ENCODE measurements at regions not wholly inside any gene's neighbourhood (a gene's known extent, or its start where the extent isn't known, plus 50 kb on each side); places are given as distances from the start of the nearest gene placed in this dataset.
"Not testable (repeated sequence)": the region's sequence is repeated elsewhere in the genome, so short reads cannot be mapped to it uniquely, and the experiment has no call there.

DNA sequence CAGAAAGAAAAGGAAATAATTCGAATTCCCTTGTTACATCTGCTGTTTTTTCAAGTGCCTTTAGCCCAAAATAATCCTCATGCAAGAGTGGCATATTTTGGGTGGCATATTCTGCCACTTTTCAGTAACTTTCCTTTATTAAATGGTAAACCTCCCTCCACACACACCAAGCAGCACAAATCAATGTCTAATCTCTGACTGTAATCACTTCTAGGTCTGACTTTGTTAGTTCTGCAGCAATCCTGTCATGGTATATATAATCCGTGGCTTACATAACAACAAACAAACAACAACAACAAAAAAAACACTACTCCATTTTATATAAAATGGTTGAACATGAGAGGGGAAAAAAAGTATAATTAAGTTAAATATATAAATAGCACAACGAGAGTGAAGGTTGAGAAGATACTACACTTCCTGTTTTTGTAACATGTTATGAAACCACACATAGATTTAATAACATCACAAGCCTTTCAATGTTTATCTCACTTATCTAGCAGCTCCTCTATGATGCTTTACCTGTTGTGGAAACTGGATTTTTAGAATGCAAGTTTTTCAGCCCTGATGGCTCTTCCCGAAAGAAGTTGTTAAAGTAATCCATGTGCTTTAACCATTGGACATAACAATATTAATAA is 715.4 kb downstream of the GRXCR1 start:
- no peak for DNase-seq (ENCODE audit: low read depth in 2 of 2)

- no peak for DNase-seq (ENCODE audit: low read depth in 2 of 2)
Measured at GRCh38 chr4:43619219-43619618, 726.7 kb downstream of the GRXCR1 start.

- DNase-seq (ENCODE audit: low read depth in 2 of 2): not testable (repeated sequence)
Measured at GRCh38 chr4:43637893-43638292, 745.4 kb downstream of the GRXCR1 start.

DNA sequence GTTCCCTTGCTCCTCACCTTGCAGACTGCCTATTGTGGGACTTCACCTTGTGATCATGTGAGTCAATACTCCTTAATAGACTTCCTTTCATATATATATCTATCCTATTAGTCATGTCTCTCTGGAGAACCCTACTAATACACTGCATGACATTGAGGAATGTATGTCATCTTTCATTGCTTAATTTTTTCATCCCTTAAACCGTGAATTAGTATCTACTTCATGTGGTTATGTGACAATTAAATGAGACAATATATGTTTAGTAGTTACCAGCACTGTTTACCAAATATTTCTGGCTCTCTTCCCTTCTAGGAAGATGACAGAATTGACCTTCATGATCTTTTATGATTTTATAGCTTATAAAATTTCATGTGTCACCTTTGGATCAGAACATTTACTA is 759.5 kb downstream of the GRXCR1 start:
- no peak for DNase-seq (ENCODE audit: low read depth in 2 of 2)

DNA sequence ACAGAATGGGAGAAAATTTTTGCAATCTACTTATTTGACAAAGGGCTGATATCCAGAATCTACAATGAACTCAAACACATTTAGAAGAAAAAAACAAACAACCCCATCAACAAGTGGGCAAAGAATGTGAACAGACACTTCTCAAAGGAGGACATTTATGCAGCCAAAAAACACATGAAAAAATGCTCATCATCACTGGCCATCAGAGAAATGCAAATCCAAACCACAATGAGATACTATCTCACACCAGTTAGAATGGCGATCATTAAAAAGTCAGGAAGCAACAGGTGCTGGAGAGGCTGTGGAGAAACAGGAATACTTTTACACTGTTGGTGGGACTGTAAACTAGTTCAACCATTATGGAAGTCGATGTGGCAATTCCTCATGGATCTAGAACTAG is 767.0 kb downstream of the GRXCR1 start:
- not testable (repeated sequence) for DNase-seq (ENCODE audit: low read depth in 2 of 2)

GRCh38 chr4:43672265-43672885 is 776.2 kb downstream of the KCTD8 start:
- DNase-seq (ENCODE audit: low read depth in 2 of 2): not testable (repeated sequence)

GRCh38 chr4:43680421-43680820 is 768.2 kb downstream of the KCTD8 start:
- no peak for DNase-seq (ENCODE audit: low read depth in 2 of 2)

DNA sequence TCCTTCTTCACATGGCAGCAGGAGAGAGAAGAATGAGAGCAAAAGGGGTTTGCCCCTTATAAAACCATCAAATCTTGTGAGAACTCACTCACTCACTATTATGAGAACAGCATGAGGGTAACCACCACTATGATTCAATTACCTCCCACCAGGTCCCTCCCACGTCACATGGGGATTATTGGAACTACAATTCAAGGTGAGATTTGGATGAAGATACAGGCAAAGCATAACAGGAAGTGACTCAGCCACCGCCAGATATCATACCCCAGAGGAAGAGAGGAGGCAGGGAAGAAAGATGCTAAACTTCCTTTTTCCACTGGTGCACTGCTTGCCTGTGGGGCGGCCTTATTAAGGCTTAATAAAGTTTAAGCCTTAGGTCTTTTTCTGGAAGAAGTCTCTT is 766.1 kb downstream of the KCTD8 start:
- no peak for DNase-seq (ENCODE audit: low read depth in 2 of 2)

DNA sequence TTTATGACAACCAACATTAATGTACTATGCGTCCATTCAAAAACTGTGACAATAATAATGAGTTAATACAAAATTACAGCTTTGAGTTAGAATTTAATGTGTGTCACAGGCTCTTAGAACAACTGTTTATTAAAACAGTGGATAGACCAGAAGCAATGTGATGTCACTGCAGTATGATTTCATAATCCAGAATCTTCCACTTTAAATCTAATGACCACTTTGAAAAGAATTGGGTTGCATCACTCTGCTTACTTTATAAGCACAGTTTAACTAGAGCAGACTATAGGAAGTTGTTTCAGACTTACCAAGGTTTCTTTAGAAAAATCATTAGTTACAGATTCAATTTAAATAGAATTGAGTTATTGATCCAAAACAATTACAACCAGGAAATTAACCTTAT is 758.5 kb downstream of the KCTD8 start:
- DNase-seq (ENCODE audit: low read depth in 2 of 2): no peak

DNA sequence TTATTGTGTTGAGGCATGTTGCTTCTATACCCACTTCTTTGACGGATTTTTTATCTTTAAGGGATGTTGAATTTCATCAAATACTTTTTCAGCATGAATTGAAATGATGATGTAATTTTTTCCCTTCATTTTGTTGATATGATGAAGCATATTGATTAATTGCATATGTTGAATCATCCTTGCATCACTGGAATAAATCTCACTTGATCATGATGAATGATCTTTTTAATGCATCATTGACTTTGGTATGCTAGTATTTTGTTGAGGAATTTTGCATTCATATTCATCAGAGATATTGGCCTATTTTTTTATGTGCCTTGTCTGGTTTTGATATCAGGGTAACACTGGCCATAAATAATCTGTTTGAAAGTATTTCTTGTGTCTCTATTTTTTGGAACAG is 754.7 kb downstream of the KCTD8 start:
- no peak for DNase-seq (ENCODE audit: low read depth in 2 of 2)

DNA sequence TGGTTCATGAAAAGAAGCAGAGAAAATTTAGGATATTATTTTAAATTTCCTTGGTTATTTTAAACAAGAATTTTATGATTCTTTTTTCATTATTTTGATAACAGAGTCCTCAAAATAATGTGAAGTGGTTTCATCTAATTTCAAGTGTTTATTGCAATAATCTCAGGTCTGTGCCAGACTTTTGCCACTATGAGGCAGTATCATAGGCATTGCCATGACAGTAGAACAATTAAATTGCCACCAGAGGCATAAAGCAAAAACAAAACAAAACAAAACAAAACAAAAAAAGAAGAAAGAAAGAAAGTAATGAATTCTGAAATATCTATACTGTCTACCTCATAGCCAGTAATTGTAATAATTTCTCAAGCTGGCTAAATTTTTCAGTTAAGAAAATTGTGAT is 739.2 kb downstream of the KCTD8 start:
- no peak for DNase-seq (ENCODE audit: low read depth in 2 of 2)

GRCh38 chr4:43716721-43717395 is 731.8 kb downstream of the KCTD8 start:
- no peak for DNase-seq (ENCODE audit: low read depth in 2 of 2)

GRCh38 chr4:43718369-43718768 is 730.2 kb downstream of the KCTD8 start:
- DNase-seq (ENCODE audit: low read depth in 2 of 2): no peak

DNA sequence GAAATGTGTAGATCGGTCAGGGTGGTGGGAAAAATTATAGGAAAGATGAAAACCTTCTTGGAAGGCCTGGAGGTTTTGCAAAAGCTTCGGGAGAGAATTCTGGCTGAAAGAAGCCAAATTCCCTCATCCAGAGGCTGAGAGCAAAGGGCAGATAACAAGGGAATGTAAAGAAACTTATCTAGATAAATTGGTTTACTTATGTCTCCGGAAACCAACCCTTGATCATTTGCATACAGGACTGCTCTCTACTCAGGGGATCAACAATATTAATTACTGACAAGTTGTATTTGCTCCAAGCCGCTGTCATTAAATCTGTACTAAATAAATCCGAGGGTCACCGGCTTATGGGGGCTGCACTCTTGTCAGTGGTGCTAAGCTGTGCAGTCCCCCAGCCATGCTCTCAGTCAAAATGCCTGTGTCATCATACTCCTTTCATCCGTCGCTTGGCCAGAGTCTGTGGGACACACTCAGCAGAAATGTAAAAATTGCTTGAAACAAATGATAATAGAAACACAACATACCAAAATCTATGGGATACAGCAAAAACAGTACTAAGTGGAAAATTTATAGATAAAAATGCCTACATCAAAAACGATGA is 715.7 kb downstream of the KCTD8 start:
- no peak for DNase-seq (ENCODE audit: low read depth in 2 of 2)

- no peak for DNase-seq (ENCODE audit: low read depth in 2 of 2)
Measured at GRCh38 chr4:43742083-43742482, 706.5 kb downstream of the KCTD8 start.

DNA sequence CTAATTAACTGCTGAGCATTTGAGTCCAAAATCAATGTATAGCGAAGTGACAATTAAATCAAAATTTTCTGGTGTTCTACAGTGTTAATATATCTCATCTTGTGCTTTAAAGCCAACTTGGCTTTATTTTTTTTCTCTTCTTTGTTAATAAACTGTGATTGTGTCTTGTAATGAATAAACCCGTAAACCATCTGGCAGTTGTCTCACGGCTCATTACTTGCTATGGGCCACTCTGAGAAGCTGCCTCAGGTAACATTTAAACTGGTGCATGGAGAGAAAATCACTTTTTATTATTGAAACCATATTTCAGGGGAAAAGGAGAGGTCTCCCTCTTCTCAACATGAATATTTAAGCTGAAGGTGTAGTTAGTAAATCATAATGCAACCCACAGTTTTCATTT is 694.0 kb downstream of the KCTD8 start:
- no peak for DNase-seq (ENCODE audit: low read depth in 2 of 2)

GRCh38 chr4:43757147-43757546 is 691.5 kb downstream of the KCTD8 start:
- no peak for DNase-seq (ENCODE audit: low read depth in 2 of 2)

- DNase-seq (ENCODE audit: low read depth in 2 of 2): no peak
Measured at GRCh38 chr4:43758836-43759235, 689.8 kb downstream of the KCTD8 start.

DNA sequence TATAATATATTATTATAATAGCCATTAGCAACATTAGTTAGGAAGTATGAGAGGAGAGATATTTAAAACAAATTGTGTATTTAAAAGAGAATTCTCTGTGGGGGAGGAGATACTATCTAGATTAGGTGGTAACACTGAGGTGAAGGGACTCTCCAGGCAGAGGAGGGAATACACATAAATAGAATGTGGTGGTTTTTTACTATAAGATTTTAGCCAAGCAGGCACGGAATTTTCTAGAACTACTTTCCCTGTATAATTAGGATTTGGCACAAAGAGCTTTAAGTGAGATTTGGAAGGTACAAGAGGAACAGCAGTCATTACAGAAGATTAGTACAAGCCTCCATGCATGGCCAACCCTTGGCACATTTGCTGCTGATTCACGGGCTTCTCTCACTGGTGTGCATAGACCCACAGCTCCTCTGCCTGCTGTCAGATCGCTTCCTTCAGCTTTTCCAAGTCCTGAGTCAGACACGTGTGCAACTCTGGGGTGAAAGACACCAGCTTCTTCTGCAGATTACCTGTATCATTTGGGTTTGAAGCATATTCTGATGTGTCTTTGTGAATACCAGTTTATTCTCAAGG is 685.5 kb downstream of the KCTD8 start:
- no peak for DNase-seq (ENCODE audit: low read depth in 2 of 2)

DNA sequence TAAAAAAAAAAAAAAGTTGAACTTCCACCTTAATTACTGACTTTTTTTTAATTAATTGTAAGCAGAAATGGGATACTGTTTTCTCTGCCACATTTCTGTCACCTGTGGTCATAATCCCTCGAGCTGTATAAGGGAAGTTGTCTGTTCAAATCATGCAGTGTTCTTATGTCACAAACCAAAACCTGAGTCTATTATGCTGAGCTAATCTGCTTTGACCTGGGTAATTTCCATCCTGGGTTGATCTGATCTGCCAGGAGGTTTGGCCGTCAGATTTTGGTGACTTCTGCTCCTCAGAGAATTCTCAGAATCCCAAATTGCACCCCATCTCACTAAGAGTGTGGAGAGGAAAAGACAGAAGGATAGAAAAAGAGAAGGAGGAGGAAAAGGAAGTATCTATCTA is 683.1 kb downstream of the KCTD8 start:
- no peak for DNase-seq (ENCODE audit: low read depth in 2 of 2)

DNA sequence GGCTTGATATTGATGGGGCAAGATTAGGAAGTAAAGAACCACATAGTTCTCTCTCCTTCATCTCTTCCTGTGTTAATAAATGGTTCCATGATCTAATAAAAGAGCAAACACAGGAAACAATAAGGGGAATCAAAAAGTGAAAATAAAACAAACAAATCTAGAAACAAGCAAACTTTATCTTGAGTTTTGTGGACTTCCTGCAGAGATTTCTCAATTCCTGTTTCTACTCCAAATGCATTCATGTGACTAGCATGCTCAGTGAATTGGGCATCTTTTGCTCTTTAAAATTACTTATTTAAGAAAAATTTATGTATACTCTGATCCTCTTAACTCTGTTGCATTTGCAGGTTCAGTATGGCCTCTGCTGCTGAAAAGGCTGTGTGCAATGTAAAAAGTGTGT is 682.0 kb downstream of the KCTD8 start:
- DNase-seq (ENCODE audit: low read depth in 2 of 2): no peak

DNA sequence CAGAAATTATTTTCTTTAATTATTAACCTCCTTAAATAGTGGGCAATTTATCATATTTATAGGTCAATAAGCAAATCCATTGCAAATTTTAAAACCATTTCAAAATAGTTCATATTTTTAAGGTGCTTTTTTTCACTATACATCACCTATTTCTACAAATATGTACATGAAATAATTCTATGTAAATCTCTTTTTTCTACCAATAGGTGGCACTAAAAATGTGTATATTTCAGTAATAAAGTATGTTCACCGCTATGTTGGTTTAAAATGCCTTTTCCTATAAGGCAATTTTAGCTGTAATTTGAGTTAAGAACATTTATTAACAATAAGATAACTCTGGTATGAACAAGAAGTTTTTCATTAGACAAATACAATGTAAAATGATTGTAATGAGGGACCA is 672.2 kb downstream of the KCTD8 start:
- peak; percentile 9 to 23 for DNase-seq (ENCODE audit: low read depth in 2 of 2)

Data from dermis microvascular lymphatic vessel endothelial cell (primary cell).